ENCODE measurements at regions not wholly inside any gene's neighbourhood (a gene's known extent, or its start where the extent isn't known, plus 50 kb on each side); places are given as distances from the start of the nearest gene placed in this dataset.
"Not testable (repeated sequence)": the region's sequence is repeated elsewhere in the genome, so short reads cannot be mapped to it uniquely, and the experiment has no call there.

- no peak for DNase-seq
Observed at GRCh38 chr1:4175566-4176405, 275.7 kb upstream of the C1orf174 start.

GRCh38 chr1:4176841-4177240 lies 276.8 kb upstream of the C1orf174 start:
- no peak for DNase-seq

DNA sequence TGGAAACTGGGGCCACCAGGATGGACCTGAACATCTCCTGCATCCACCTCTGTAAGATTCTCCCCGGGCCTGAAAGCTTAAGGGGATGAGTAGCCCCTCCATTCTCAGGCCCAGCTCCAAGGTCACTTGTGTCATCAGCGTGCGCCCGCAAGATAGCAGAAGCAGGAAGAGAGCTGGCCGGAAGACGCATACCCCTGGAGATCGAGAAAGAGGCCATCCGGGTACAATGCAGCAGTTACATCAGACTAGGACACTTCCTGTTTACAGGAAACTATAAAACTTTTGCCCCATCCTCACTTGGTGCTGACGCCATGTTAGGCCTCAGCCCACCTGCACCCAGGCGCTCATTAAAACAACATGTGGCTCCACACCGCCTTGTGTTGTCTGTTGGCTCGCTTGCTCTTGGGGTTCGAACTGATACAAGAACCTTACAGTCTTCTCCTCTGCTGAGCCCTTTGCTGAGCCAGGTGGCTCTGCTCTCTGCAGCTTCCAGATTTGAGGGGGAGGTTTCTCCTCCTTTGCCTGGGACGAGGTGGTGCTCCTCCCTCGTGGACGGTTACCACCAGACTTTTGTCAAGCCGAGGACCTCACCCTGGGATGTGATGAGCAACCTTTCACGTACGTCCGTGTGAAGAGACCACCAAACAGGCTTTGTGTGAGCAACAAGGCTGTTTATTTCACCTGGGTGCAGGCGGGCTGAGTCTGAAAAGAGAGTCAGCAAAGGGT lies 277.5 kb upstream of the C1orf174 start:
- DNase-seq = no peak

DNA sequence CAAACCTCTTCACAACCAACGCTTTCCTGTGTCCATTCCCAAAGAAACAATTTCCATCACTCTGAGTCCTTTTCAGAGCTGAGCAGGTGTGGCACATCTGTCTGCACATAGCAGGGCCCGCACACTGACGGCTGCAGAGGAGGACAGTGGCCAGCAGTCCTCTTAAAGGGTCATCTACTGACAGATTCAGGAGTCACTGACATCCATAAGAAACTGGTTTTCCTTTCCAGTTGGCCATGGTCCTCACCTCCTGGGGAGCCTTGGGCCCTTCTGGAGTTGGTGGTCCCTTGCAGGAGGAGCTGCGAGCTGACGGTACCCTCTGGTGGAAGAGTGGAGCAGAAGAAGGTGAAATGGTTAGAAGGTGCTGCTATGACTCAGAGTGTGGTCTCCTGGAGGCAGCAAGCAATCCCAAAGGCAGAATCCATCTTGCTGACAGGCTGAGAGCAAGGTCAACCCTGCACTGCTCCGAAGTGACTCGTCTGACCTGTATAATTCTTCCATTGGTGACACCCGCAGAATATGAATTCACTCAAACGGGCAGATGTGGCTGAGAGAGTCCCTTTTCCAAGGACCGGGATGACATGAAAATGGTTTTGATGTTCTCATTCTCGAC lies 278.5 kb upstream of the C1orf174 start:
- DNase-seq = no peak

DNA sequence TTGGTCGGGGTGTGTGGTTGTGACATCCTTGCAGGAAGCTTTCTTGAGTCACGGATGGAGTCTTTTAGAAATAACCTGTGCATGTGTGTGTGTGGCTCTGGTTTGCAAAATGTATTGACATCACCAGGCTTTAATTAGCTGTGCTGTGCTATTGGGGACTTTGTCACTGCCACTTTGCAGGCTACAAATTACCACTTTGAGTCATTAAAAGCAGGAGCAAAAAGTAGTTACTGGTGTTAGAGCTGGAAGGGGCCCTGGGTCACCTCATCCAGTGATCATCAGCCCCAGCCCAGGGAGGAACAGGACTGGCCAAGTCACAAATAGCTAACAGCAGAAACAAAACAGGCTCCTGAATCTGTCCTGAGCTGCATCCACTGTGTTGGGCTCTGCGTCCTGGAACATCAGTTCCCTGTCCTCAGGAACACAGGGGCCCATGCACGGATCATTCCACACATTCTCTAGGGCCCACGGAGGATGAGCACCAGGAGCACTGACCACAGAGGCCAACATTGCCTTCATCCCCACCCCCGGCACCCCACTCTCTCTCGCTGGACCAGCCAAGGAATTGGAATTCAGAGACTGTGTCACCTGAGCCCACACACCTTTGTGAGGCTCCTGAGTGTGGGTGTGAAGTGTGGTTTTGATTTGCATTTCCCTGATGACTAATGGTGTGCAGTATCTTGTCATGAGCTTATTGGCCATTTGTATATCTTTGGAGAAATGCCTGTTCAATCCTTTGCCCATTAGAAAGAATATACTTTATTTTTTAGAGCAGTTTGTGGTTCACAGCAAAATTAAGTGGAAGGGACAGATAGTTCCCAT lies 280.1 kb upstream of the C1orf174 start:
- DNase-seq = no peak

- DNase-seq = not testable (repeated sequence)
Observed at GRCh38 chr1:4186486-4186885, 286.4 kb upstream of the C1orf174 start.

GRCh38 chr1:4203501-4203900 lies 303.4 kb upstream of the C1orf174 start:
- DNase-seq = no peak

GRCh38 chr1:4207183-4207582 lies 307.1 kb upstream of the C1orf174 start:
- DNase-seq = no peak

DNA sequence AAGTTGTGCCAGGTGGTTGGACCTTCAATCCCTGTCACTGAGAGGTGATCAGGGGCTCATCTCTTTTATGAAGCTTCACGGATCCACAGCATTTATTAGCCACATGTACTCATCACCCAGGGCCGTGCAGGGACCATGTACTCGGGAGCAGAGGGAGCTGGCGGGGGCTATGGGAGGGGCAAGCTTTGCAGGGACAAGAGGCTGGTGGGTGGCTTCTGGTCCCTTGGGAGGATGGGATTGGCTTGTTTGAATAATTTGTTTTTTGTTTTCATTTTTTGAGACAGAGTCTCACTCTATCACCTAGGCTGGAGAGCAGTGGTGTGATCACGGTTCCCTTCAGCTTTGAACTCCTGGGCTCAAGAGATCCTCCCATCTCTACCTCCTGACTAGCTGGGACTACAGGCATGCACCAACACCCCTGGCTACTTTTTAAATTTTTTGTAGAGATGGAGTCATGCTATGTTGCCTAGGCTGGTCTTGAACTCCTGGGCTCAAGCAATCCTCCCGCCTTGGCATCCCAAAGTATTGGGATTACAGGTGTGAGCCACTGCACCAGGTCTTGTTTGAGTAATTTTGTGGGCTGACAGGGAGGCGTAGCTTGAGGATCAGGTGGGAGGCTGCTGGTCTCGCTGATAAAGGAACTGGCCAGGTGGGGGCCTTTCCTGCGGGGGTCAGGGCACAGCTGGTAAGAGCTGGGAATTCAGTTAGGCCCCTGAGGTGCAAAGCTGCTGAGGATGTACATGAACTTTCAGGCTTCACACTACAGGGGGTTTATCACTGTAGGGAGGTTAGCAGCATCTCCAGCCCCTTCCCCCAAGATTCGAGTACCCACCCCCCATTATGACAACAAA lies 308.0 kb upstream of the C1orf174 start:
- no peak for DNase-seq

DNA sequence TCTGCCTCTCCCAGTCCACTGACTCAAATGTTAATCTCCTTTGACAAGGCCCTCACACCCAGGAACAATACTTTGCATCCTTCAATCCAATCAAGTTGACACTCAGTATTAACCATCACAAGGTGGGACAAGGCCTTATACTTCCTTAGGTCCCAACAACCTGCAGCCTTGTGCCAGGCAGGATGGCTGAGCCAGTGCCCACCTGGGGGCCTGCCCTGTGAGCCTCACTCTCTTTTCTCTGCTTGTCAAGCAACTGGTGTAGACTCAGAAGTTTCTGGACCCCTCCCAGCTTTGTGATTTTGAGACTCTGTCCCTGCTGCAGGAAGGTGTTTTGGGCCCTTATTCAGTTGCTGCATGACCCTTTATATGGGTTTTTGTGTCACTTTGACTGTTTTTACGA lies 310.0 kb upstream of the C1orf174 start:
- no peak for DNase-seq

GRCh38 chr1:4212796-4213195 lies 312.7 kb upstream of the C1orf174 start:
- DNase-seq = no peak

DNA sequence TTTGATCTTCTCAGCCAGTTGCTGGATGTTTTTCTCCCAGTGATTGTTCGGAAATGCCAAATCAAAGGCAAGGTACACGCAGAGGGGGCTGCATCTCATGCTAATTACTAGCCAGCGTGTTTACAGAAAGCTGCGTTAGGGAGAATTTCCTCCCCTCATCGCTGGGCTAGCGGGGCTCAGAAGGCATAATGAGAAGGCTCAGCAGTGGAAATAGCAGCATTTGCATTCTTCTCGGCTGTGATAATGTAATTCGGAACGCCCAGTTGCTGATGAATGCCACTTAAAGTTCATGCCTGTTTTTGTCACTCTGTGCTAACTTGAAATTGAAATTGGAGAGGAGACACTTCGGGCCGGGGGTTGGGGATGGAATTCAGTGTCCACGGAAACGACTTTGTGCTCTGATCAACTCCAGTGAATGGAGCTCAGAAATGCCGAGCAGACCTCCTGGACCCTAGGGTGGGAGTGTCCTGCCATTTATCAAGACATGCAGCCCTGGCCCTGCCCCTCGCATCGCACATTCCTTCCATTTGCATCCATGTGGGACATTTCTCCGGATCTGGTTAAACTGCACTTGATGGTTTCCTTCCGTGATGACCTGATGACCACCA lies 313.4 kb upstream of the C1orf174 start:
- no peak for DNase-seq

GRCh38 chr1:4214826-4215225 lies 314.8 kb upstream of the C1orf174 start:
- no peak for DNase-seq

DNA sequence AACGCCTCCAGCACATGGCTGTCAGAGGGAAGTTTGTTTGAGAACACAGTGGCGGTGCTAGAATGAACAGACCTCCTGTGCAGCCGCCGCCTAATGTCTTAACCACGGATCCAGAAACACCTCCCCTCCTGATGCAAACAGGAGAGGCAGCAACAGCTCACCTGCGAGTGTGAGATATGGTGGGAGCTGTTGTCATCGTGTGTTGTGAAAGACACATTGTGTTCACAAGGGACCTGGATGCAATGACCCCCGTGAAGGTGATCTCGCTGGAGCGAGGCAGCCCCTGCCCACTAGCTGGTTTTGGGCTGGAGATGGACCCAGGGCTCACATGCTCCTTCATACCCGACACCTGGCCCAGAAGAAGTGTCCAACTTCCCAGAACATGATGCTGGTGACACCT lies 315.3 kb upstream of the C1orf174 start:
- no peak for DNase-seq

- no peak for DNase-seq
Observed at GRCh38 chr1:4216231-4216630, 316.2 kb upstream of the C1orf174 start.

- no peak for DNase-seq
Observed at GRCh38 chr1:4218619-4219018, 318.5 kb upstream of the C1orf174 start.

GRCh38 chr1:4219111-4219510 lies 319.0 kb upstream of the C1orf174 start:
- DNase-seq = no peak

GRCh38 chr1:4219826-4220225 lies 319.8 kb upstream of the C1orf174 start:
- DNase-seq = no peak

GRCh38 chr1:4220362-4220761 lies 320.3 kb upstream of the C1orf174 start:
- no peak for DNase-seq

GRCh38 chr1:4221107-4221506 lies 321.0 kb upstream of the C1orf174 start:
- DNase-seq = no peak

DNA sequence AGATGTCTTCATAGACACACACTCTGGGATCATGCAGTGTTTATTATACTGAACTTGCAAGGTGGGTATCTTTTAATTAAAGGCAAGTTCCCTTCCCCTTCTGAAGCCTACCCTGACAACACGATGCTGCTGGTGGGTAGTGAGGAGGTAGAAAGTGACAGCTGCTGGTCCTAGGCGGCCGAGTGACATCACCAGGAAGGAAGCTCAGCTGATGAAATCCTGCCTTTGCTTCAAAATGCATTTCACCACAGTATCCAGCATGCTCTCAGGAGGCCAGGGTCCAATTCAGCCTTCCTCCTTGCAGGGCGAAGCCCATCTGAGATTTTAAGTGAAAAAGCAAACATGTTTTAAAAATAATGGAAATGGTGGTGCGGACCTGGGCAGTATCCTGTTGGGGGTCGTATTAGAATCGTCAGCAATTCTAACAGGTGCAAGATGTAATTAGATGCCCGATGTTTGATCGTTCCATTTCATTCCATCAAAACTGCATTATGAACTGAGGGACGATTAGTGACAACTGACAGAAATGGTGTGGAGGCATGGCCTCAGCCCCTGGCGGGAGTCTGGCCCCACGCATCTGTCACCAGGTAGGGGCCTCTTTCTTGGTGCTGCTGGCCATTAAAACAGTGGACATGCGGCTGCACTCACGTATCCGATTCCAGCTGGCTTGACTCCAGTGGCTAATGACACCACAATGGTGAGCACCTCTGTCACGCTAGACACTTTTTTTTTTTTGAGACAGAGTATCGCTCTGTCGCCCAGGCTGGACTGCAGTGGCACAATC lies 324.8 kb upstream of the C1orf174 start:
- DNase-seq = no peak
